Gastrocnemius medialis (tissue), 4 donors: ENCODE measurements at regions not wholly inside any gene's neighbourhood (a gene's known extent, or its start where the extent isn't known, plus 50 kb on each side); places are given as distances from the start of the nearest gene placed in this dataset.

Experiments used
- ATAC-seq, 2 donors: fragments of 150-250 bp; one replicate each; pipeline ENCODE4 v1.9.1; 2016
- DNase-seq, 2 donors: peaks; one replicate each; pipeline ENCODE4 v3.0.0-alpha.2; 2019
- H3K27ac ChIP-seq, 4 donors: fragments of 200-600 bp; sonication (generic); 1 replicate in 1 of 4; 2 replicates in 3 of 4; pipeline ENCODE4 v1.5.1; 2016 to 2018; ENCODE audit warnings: mild to moderate bottlenecking in 2 of 4, moderate library complexity in 1 of 4
- H3K27me3 ChIP-seq, 3 donors: fragments of 200-600 bp; sonication (generic) in 2 of 3; 1 replicate in 1 of 3; 2 replicates in 2 of 3; pipeline versions ENCODE4 v1.5.1 to v1.6.0; 2016 to 2019; ENCODE audit warnings: mild to moderate bottlenecking in 1 of 3, moderate library complexity in 1 of 3
- H3K36me3 ChIP-seq, 2 donors: fragments of 200-600 bp; sonication (generic) in 1 of 2; one replicate each; pipeline ENCODE4 v1.5.1; 2017 to 2018
- H3K4me1 ChIP-seq, 2 donors: fragments of 200-600 bp; sonication (generic) in 1 of 2; one replicate each; pipeline ENCODE4 v1.5.1; 2016 to 2017; ENCODE audit warnings: mild to moderate bottlenecking in 2 of 2
- H3K4me3 ChIP-seq, 4 donors: fragments of 200-600 bp; sonication (generic) in 3 of 4; 1 replicate in 1 of 4; 2 replicates in 3 of 4; pipeline ENCODE4 v1.5.1; 2016 to 2019; ENCODE audit warnings: mild to moderate bottlenecking in 2 of 4
- H3K9me3 ChIP-seq, 3 donors: fragments of 200-600 bp; sonication (generic) in 2 of 3; 1 replicate in 1 of 3; 2 replicates in 2 of 3; pipeline ENCODE4 v1.5.1; 2016 to 2019
- POLR2A ChIP-seq, 2 donors: fragments of 450-650 bp; IDR thresholded peaks; one replicate each; pipeline ENCODE4 v1.6.1; 2017; ENCODE audit warnings: antibody characterized with exemption in 2 of 2, mild to moderate bottlenecking in 2 of 2, moderate library complexity in 2 of 2
- in situ Hi-C, 4 donors: fragments of 200-750 bp; cut with MboI; loops; one replicate each; pipeline versions ENCODE4 v1.15.0 to v1.8.0; 2017; ENCODE audit warnings: low sequenced_read_pairs in 4 of 4
- intact Hi-C: fragments of 100-400 bp; cut with DNase I; formaldehyde crosslinking; loops from one replicate; pipeline ENCODE4 v1.15.1; 2023; ENCODE audit warnings: low total_unique reads
- TF ChIP-seq, protein P1 (sequence below), 5 experiments: fragments of 450-650 bp in 3 of 5; fragments of 200-600 bp in 2 of 5; sonication (generic) in 2 of 5; IDR thresholded peaks in 4 of 5; conservative IDR thresholded peaks in 1 of 5; 1 replicate in 4 of 5; 2 replicates in 1 of 5; pipeline ENCODE4 v1.5.1; 2016 to 2019; ENCODE audit warnings: antibody characterized with exemption in 5 of 5, mild to moderate bottlenecking in 3 of 5, moderate library complexity in 3 of 5

DNA sequence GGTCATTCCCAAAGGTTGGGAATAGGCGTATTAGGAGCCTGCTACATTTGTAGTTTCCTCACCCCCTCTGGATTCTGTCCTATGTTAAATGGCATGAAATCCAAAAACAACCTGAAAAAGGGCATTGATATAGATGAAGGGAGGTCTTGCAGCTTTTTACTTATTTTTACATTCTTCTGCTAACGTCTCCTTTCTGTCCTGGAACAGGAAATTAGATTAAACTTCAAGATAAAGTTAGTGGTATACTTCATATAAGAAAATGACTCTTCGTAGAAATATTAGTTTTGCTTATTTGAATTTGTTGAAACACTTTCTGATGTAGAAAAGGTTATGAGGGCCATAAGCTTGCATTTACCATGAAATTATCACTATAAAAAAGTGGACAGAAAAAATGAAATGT lies 694.5 kb downstream of the ADCYAP1 start:
- no peak for DNase-seq
- H3K9me3 ChIP-seq, result no peaks in the 10 kb centered on the region
- no peak overlapping the region for H3K27ac ChIP-seq
- TF ChIP-seq, protein P1, sequence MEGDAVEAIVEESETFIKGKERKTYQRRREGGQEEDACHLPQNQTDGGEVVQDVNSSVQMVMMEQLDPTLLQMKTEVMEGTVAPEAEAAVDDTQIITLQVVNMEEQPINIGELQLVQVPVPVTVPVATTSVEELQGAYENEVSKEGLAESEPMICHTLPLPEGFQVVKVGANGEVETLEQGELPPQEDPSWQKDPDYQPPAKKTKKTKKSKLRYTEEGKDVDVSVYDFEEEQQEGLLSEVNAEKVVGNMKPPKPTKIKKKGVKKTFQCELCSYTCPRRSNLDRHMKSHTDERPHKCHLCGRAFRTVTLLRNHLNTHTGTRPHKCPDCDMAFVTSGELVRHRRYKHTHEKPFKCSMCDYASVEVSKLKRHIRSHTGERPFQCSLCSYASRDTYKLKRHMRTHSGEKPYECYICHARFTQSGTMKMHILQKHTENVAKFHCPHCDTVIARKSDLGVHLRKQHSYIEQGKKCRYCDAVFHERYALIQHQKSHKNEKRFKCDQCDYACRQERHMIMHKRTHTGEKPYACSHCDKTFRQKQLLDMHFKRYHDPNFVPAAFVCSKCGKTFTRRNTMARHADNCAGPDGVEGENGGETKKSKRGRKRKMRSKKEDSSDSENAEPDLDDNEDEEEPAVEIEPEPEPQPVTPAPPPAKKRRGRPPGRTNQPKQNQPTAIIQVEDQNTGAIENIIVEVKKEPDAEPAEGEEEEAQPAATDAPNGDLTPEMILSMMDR (IDR thresholded peaks at IDR 0.05 in 4 of 5, conservative IDR thresholded peaks at IDR 0.05 in 1 of 5), result no peak
- TF ChIP-seq POLR2A (IDR thresholded peaks at IDR 0.05), result no peak
- H3K36me3 ChIP-seq, result no peaks in the 10 kb centered on the region
- in situ Hi-C loops (no loop called here), intact Hi-C loops (no loop called here)
- ATAC-seq, result no peak
- H3K27me3 ChIP-seq, result no peaks in the 10 kb centered on the region
- H3K4me3 ChIP-seq, result no peak overlapping the region
- H3K4me1 ChIP-seq, result no peaks in the 10 kb centered on the region

DNA sequence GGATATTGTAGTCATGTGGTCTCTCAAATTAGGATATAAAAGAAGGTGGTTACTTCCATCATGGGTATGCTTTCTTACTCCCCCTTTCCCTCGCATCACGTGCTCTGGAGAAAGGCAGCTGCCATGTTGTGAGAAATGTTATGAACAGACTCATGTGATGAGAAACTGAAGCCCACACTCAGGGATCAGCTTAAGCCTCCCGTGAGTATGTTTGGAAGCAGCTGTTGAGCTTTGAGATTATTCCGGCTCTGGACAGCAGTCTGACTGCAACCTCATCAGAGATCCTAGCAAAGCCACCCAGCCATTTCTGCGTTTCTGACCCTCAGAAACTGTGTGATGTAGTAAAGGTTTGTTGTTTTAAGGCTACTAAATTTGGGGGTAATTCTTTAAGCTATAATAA lies 700.1 kb downstream of the ADCYAP1 start:
- Histone ChIP-seq H3K4me3 (no peak overlapping the region), H3K4me1 (no peaks in the 10 kb centered on the region), H3K27me3 (no peaks in the 10 kb centered on the region), H3K9me3 (no peaks in the 10 kb centered on the region), H3K27ac (no peak overlapping the region), H3K36me3 (no peaks in the 10 kb centered on the region)
- no peak for DNase-seq
- ATAC-seq, result no peak
- in situ Hi-C loops, result no loop called here
- intact Hi-C loops, result no loop called here
- TF ChIP-seq POLR2A (IDR thresholded peaks at IDR 0.05), result no peak

DNA sequence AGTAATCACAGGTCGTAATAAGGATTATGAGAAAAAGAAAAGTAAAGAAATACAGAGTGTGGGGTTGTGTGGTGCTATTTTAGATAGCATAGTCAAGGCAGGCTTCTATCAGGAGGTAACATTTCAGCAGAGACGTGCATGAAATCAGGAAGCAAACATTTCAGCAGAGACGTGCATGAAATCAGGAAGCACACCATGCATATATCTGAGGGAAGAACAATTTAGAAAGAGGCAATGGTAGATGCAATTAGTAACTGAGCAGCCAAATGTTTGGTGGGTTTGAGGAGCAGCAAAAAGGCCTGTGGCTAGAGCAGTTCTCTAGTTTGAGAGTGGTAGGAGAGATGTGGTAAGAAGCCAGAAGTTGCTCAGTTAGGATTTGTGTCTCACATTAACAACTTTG lies 713.7 kb downstream of the ADCYAP1 start:
- in situ Hi-C loops, result no loop called here
- TF ChIP-seq, protein P1 (IDR thresholded peaks at IDR 0.05 in 4 of 5, conservative IDR thresholded peaks at IDR 0.05 in 1 of 5), result no peak
- TF ChIP-seq POLR2A (IDR thresholded peaks at IDR 0.05), result no peak
- Histone ChIP-seq H3K9me3 (no peaks in the 10 kb centered on the region), H3K27me3 (no peaks in the 10 kb centered on the region), H3K4me3 (no peak overlapping the region), H3K4me1 (no peaks in the 10 kb centered on the region), H3K36me3 (no peaks in the 10 kb centered on the region), H3K27ac (no peak overlapping the region)
- ATAC-seq, result no peak
- intact Hi-C loops, result no loop called here
- no peak for DNase-seq

DNA sequence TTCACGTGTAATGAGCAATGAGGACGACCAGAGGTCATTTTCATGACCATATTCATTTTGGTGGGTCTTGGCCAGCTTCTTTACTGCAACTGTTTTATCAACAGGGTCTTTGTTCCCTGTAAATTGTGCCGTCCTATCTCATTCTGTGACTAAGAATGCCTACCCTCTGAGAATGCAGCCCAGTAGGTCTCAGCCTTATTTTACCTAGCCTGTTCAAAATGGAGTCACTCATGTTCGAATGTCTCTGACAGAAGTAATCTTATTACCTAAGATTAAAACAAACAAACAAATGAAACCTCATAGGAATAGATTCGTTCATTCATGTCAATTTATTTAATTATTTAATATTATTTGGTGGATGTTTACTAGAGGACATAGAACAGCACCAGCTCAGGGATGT lies 714.8 kb downstream of the ADCYAP1 start:
- intact Hi-C loops (no loop called here), in situ Hi-C loops (no loop called here)
- TF ChIP-seq, protein P1 (IDR thresholded peaks at IDR 0.05 in 4 of 5, conservative IDR thresholded peaks at IDR 0.05 in 1 of 5), result no peak
- no peak for TF ChIP-seq POLR2A (IDR thresholded peaks at IDR 0.05)
- Histone ChIP-seq H3K4me3 (no peak overlapping the region), H3K27ac (no peak overlapping the region), H3K4me1 (no peaks in the 10 kb centered on the region), H3K9me3 (no peaks in the 10 kb centered on the region), H3K27me3 (no peaks in the 10 kb centered on the region), H3K36me3 (no peaks in the 10 kb centered on the region)
- ATAC-seq, result no peak
- DNase-seq, result no peak

DNA sequence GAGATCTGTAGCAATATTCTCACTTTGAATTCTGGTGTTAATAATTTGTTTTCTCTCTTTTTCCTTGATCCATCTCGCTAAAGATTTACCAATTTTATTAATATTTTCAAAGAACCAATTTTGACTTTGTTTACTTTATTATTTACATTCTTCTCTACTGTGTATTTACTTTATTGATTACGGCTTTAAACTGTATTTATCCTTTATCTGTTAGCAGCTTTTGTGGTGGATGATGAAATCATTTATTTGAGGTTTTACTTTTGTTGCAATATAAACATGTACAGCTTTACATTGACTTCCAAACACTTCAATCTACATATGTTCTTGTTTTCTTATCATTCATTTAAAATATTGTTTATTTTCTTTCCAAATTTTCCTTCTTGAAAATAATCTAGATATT lies 719.9 kb downstream of the ADCYAP1 start:
- Histone ChIP-seq H3K27ac (no peak overlapping the region), H3K9me3 (no peaks in the 10 kb centered on the region), H3K27me3 (no peaks in the 10 kb centered on the region), H3K4me3 (no peak overlapping the region), H3K4me1 (no peaks in the 10 kb centered on the region), H3K36me3 (no peaks in the 10 kb centered on the region)
- ATAC-seq (no peak), DNase-seq (no peak)
- TF ChIP-seq, protein P1 (IDR thresholded peaks at IDR 0.05 in 4 of 5, conservative IDR thresholded peaks at IDR 0.05 in 1 of 5), result no peak
- TF ChIP-seq POLR2A (IDR thresholded peaks at IDR 0.05), result no peak
- in situ Hi-C loops, result no loop called here
- intact Hi-C loops, result no loop called here
